Neuronal stem cell (in vitro differentiated cells): ENCODE measurements at regions not wholly inside any gene's neighbourhood (a gene's known extent, or its start where the extent isn't known, plus 50 kb on each side); places are given as distances from the start of the nearest gene placed in this dataset.

Source experiments
- DNase-seq: peaks from one replicate; pipeline ENCODE4 v3.0.0-alpha.2; 2013; ENCODE audit warnings: low spot score
- H2AFZ ChIP-seq: one replicate; pipeline ENCODE4 v1.6.1; 2013; ENCODE audit warnings: mild to moderate bottlenecking, low read length, inconsistent platforms
- H2AK5ac ChIP-seq: 2 replicates; pipeline ENCODE4 v1.6.1; 2013; ENCODE audit warnings: low read depth, mild to moderate bottlenecking, inconsistent platforms, low read length, moderate library complexity, mixed read lengths
- H2BK120ac ChIP-seq: 2 replicates; pipeline ENCODE4 v1.6.1; 2013; ENCODE audit warnings: low read depth, mild to moderate bottlenecking, inconsistent platforms, low read length, moderate library complexity, mixed read lengths
- H2BK12ac ChIP-seq: one replicate; pipeline ENCODE4 v1.6.1; 2013; ENCODE audit warnings: low read length, inconsistent platforms
- H2BK15ac ChIP-seq: 2 replicates; pipeline ENCODE4 v1.6.1; 2013; ENCODE audit warnings: mild to moderate bottlenecking, low read length, inconsistent platforms, mixed read lengths
- H2BK5ac ChIP-seq: one replicate; pipeline ENCODE4 v1.6.1; 2013; ENCODE audit warnings: inconsistent platforms, mild to moderate bottlenecking, low read length, moderate library complexity
- H3K14ac ChIP-seq: one replicate; pipeline ENCODE4 v1.6.1; 2013; ENCODE audit warnings: low read length, inconsistent platforms
- H3K18ac ChIP-seq: 2 replicates; pipeline ENCODE4 v1.6.1; 2013; ENCODE audit warnings: low read length, inconsistent platforms
- H3K23ac ChIP-seq: 2 replicates; pipeline ENCODE4 v1.6.1; 2013; ENCODE audit warnings: low read depth, mild to moderate bottlenecking, mixed read lengths, low read length, inconsistent platforms; ENCODE audit not compliant: poor library complexity
- H3K27ac ChIP-seq: replicated peaks from 3 replicates; pipeline ENCODE4 v1.5.1; 2013; ENCODE audit warnings: low read length, inconsistent platforms
- H3K27me3 ChIP-seq, 3 experiments: 2 replicates each; pipeline ENCODE4 v1.6.1; 2013; ENCODE audit warnings: low read length in 3 of 3, mild to moderate bottlenecking in 2 of 3, inconsistent platforms in 1 of 3, low read depth in 1 of 3, mixed read lengths in 1 of 3, moderate library complexity in 1 of 3; ENCODE audit not compliant: control insufficient read depth in 3 of 3, insufficient read depth in 3 of 3
- H3K36me3 ChIP-seq, 2 donors: replicated peaks in 1 of 2; 2 replicates each; pipeline ENCODE4 v1.6.1; 2013; ENCODE audit warnings: low read length in 2 of 2; ENCODE audit not compliant: control insufficient read depth in 2 of 2, insufficient read depth in 2 of 2
- H3K4ac ChIP-seq: 2 replicates; pipeline ENCODE4 v1.6.1; 2013; ENCODE audit warnings: inconsistent platforms, mild to moderate bottlenecking, low read length, moderate library complexity
- H3K4me1 ChIP-seq, 2 donors: 1 replicate in 1 of 2; 2 replicates in 1 of 2; pipeline ENCODE4 v1.6.1; 2013; ENCODE audit warnings: low read length in 2 of 2, low read depth in 1 of 2; ENCODE audit not compliant: control insufficient read depth in 2 of 2, insufficient read depth in 1 of 2
- H3K4me2 ChIP-seq: one replicate; pipeline ENCODE4 v1.6.1; 2013; ENCODE audit warnings: mild to moderate bottlenecking, low read length, inconsistent platforms; ENCODE audit not compliant: insufficient read depth, poor library complexity, severe bottlenecking
- H3K4me3 ChIP-seq, 2 donors: 2 replicates each; pipeline ENCODE4 v1.5.1; 2013; ENCODE audit warnings: low read length in 2 of 2, mild to moderate bottlenecking in 2 of 2, inconsistent platforms in 1 of 2, moderate library complexity in 1 of 2
- H3K79me1 ChIP-seq: one replicate; pipeline ENCODE4 v1.6.1; 2013; ENCODE audit warnings: low read depth, mild to moderate bottlenecking, inconsistent platforms, low read length, moderate library complexity
- H3K9ac ChIP-seq: one replicate; pipeline ENCODE4 v1.6.1; 2013; ENCODE audit warnings: mild to moderate bottlenecking, low read depth, low read length, inconsistent platforms; ENCODE audit not compliant: poor library complexity
- H3K9me3 ChIP-seq, 2 donors: replicated peaks in 1 of 2; 2 replicates each; pipeline versions ENCODE3 to v1.6.1; 2013; ENCODE audit warnings: low read length in 2 of 2, mild to moderate bottlenecking in 2 of 2, inconsistent platforms in 1 of 2, low read depth in 1 of 2, mixed read lengths in 1 of 2, moderate library complexity in 1 of 2; ENCODE audit not compliant: control insufficient read depth in 2 of 2, insufficient read depth in 1 of 2
- H4K8ac ChIP-seq: one replicate; pipeline ENCODE4 v1.6.1; 2013; ENCODE audit warnings: low read depth, mild to moderate bottlenecking, inconsistent platforms, low read length, moderate library complexity
- H4K91ac ChIP-seq: one replicate; pipeline ENCODE4 v1.6.1; 2013; ENCODE audit warnings: low read length, low read depth, mild to moderate bottlenecking, inconsistent platforms; ENCODE audit not compliant: poor library complexity
- WGBS, 2 donors: extraction: QIAGEN DNeasy Blood & Tissue Kit; methylation state at CpG; one replicate each; pipeline ENCODE4 v1.1.7; 2013; ENCODE audit warnings: missing lambda C conversion rate in 2 of 2, mixed read lengths in 1 of 2; ENCODE audit not compliant: insufficient read length in 2 of 2, insufficient replicate concordance in 1 of 2; ENCODE audit errors: extremely low coverage in 2 of 2; 5-methylcytosine and 5-hydroxymethylcytosine counted together

GRCh38 chr13:21996049-21996448, 325.2 kb downstream of the FGF9 start:
- no peak overlapping the region for H3K4me3 ChIP-seq
- H2BK15ac ChIP-seq, result no peak overlapping the region
- no CpG with 5 or more reads among the region's 3 CpGs for WGBS, 2 donors

GRCh38 chr13:21997726-21998125, 326.9 kb downstream of the FGF9 start:
- WGBS, 2 donors, result no CpG with 5 or more reads among the region's 2 CpGs
- no peak overlapping the region for H3K4me3 ChIP-seq
- H3K4ac ChIP-seq, result no peak overlapping the region
- DNase-seq, result no peak
- H3K4me2 ChIP-seq, result no peak overlapping the region
- H4K8ac ChIP-seq, result no peak overlapping the region
- no peak overlapping the region for H2BK15ac ChIP-seq
- no peak overlapping the region for H2AFZ ChIP-seq
- H2AK5ac ChIP-seq, result no peak overlapping the region
- peaks cover 0 to 1% of the 10 kb centered on the region in 2 donors for H3K9me3 ChIP-seq
- H3K27me3 ChIP-seq, result no peaks in the 10 kb centered on the region
- H2BK12ac ChIP-seq, result no peak overlapping the region
- H3K4me1 ChIP-seq, result peaks cover 0 to 8% of the 10 kb centered on the region in 2 donors
- no peak overlapping the region for H3K14ac ChIP-seq
- no peaks in the 10 kb centered on the region for H3K79me1 ChIP-seq
- H4K91ac ChIP-seq, result no peak overlapping the region
- no peak overlapping the region for H3K27ac ChIP-seq
- H2BK5ac ChIP-seq, result no peak overlapping the region
- H3K36me3 ChIP-seq, result no peaks in the 10 kb centered on the region
- H3K23ac ChIP-seq, result no peak overlapping the region
- no peak overlapping the region for H3K9ac ChIP-seq
- no peak overlapping the region for H3K18ac ChIP-seq
- H2BK120ac ChIP-seq, result no peak overlapping the region

More at GRCh38 chr13:21996049-21996448, 325.2 kb downstream of the FGF9 start:
- H2BK5ac ChIP-seq, result no peak overlapping the region
- H3K4me1 ChIP-seq, result peaks cover 0 to 8% of the 10 kb centered on the region in 2 donors
- H2AK5ac ChIP-seq, result no peak overlapping the region
- no peak overlapping the region for H3K4ac ChIP-seq
- no peaks in the 10 kb centered on the region for H3K79me1 ChIP-seq
- peaks cover 0 to 1% of the 10 kb centered on the region in 2 donors for H3K9me3 ChIP-seq
- H2AFZ ChIP-seq, result no peak overlapping the region
- H4K8ac ChIP-seq, result no peak overlapping the region
- no peak overlapping the region for H3K9ac ChIP-seq
- no peaks in the 10 kb centered on the region for H3K36me3 ChIP-seq
- no peak overlapping the region for H3K14ac ChIP-seq
- peak overlapping the region; percentile 53 for H3K18ac ChIP-seq
- no peak overlapping the region for H3K4me2 ChIP-seq
- no peak overlapping the region for H4K91ac ChIP-seq
- DNase-seq, result no peak
- no peak overlapping the region for H3K27ac ChIP-seq
- no peak overlapping the region for H2BK120ac ChIP-seq
- no peak overlapping the region for H3K23ac ChIP-seq
- H3K27me3 ChIP-seq, result no peaks in the 10 kb centered on the region
- H2BK12ac ChIP-seq, result peak overlapping the region; percentile 52

GRCh38 chr13:21998279-21998990, 327.6 kb downstream of the FGF9 start:
- no peak overlapping the region for H3K18ac ChIP-seq
- H2AFZ ChIP-seq, result no peak overlapping the region
- H3K36me3 ChIP-seq, result no peaks in the 10 kb centered on the region
- H3K9ac ChIP-seq, result no peak overlapping the region
- H3K14ac ChIP-seq, result no peak overlapping the region
- no peaks in the 10 kb centered on the region for H3K79me1 ChIP-seq
- DNase-seq, result no peak
- no peak overlapping the region for H2BK12ac ChIP-seq
- no peak overlapping the region for H3K23ac ChIP-seq
- H2BK5ac ChIP-seq, result no peak overlapping the region
- no peak overlapping the region for H2AK5ac ChIP-seq
- H3K4me1 ChIP-seq, result peaks cover 0 to 8% of the 10 kb centered on the region in 2 donors
- WGBS, 2 donors, result no CpG with 5 or more reads among the region's 12 CpGs
- H2BK15ac ChIP-seq, result no peak overlapping the region
- H3K27ac ChIP-seq, result no peak overlapping the region
- no peak overlapping the region for H2BK120ac ChIP-seq
- H3K27me3 ChIP-seq, result no peaks in the 10 kb centered on the region
- no peak overlapping the region for H4K91ac ChIP-seq
- no peak overlapping the region for H3K4me2 ChIP-seq
- no peak overlapping the region for H4K8ac ChIP-seq
- peaks cover 0 to 1% of the 10 kb centered on the region in 2 donors for H3K9me3 ChIP-seq
- no peak overlapping the region for H3K4ac ChIP-seq
- no peak overlapping the region for H3K4me3 ChIP-seq

- Histone ChIP-seq H3K18ac (peak overlapping the region; percentile 83), H3K14ac (peak overlapping the region; percentile 14), H3K23ac (no peak overlapping the region), H3K4ac (no peak overlapping the region), H2AFZ (no peak overlapping the region), H2BK12ac (no peak overlapping the region), H3K4me3 (no peak overlapping the region), H4K8ac (no peak overlapping the region), H2BK5ac (no peak overlapping the region), H3K27ac (no peak overlapping the region), H3K9me3 (peaks cover 0 to 1% of the 10 kb centered on the region in 2 donors), H4K91ac (no peak overlapping the region), H3K36me3 (no peaks in the 10 kb centered on the region), H3K79me1 (no peaks in the 10 kb centered on the region), H3K27me3 (no peaks in the 10 kb centered on the region), H3K9ac (no peak overlapping the region), H2BK120ac (no peak overlapping the region), H3K4me1 (peaks cover 0 to 8% of the 10 kb centered on the region in 2 donors), H2AK5ac (no peak overlapping the region), H2BK15ac (peak overlapping the region; percentile 72), H3K4me2 (no peak overlapping the region)
- DNase-seq, result no peak
- no CpG with 5 or more reads among the region's 6 CpGs for WGBS, 2 donors
Observed at GRCh38 chr13:21999666-22000065, 328.8 kb downstream of the FGF9 start.
